ENCODE measurements at regions not wholly inside any gene's neighbourhood (a gene's known extent, or its start where the extent isn't known, plus 50 kb on each side); places are given as distances from the start of the nearest gene placed in this dataset.

DNA sequence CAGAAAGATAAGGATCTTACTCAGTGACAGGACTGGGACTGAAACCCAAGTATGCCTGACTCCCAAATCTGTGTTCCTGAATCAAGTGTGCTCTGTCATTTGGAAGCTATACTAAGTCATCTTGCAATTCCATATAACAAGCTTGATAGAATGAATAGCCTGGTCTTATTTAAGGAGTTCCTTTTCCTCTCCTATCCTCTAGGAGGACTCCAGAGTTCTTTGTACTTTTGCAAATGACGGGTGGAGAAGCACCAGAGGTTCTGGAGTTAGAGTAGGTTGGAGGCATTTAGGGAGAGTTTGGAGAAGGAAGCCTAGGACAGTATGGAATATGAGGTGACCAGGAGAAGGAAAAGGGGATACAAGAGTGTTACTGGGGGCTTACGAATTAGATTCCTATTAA, 92.9 kb upstream of the RCN1 start:
- no peak for DNase-seq

- DNase-seq, result no peak
Measured at GRCh38 chr11:31996159-31996881, 94.6 kb upstream of the RCN1 start.

GRCh38 chr11:31995525-31996094, 95.3 kb upstream of the RCN1 start:
- DNase-seq, result peak; percentile 12

DNA sequence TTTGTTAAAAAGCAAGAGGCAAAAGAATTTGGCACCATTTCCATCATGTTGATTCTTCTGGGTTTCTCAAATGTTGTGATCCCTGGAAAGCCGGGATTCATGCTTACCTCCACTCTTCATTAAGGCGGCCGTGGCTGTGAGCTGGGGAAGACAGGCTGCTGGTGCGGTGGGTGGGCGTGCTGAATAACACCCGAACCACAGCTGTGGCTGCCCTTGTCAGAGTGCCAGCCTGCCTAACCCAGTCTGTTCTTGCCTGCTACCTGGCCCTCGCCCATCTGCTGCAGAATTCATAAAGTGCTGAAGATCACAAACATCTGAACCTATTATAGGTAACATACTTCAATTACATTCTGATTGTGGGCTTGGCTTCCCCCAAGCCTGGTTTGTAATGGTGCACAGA, 95.8 kb upstream of the RCN1 start:
- no peak for DNase-seq

GRCh38 chr11:31987118-31988005, 103.5 kb upstream of the RCN1 start:
- no peak for DNase-seq

GRCh38 chr11:31986201-31986889, 104.5 kb upstream of the RCN1 start:
- no peak for DNase-seq

GRCh38 chr11:31981457-31981856, 109.4 kb upstream of the RCN1 start:
- no peak for DNase-seq

DNA sequence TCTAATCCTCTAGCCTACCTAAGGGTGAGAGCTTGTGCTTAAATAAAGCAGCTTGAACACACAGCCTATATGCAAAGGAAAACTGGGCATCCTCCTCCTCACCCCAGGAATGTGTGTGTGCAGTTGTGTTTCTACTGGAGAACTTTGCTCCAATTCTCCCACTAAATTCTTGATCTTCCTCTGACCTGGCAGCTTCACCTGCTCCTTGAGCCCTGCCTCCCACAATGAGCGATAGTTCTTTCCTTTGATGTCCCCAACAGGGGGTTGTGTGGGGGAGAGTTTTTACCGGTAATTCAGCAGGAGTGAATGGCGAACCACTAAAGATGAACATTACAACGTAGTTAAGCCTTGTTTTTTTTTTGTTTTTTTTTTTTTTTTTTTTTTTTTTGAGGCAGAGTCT, 113.5 kb upstream of the RCN1 start:
- no peak for DNase-seq

- DNase-seq, result no peak
Measured at GRCh38 chr11:31974366-31975136, 116.3 kb upstream of the RCN1 start.

- DNase-seq, result no peak
Measured at GRCh38 chr11:31973172-31973571, 117.7 kb upstream of the RCN1 start.

- DNase-seq, result no peak
Measured at GRCh38 chr11:31972623-31973022, 118.3 kb upstream of the RCN1 start.

GRCh38 chr11:31969359-31969702, 121.5 kb upstream of the RCN1 start:
- no peak for DNase-seq

GRCh38 chr11:31968461-31969358, 122.2 kb upstream of the RCN1 start:
- DNase-seq, result no peak

DNA sequence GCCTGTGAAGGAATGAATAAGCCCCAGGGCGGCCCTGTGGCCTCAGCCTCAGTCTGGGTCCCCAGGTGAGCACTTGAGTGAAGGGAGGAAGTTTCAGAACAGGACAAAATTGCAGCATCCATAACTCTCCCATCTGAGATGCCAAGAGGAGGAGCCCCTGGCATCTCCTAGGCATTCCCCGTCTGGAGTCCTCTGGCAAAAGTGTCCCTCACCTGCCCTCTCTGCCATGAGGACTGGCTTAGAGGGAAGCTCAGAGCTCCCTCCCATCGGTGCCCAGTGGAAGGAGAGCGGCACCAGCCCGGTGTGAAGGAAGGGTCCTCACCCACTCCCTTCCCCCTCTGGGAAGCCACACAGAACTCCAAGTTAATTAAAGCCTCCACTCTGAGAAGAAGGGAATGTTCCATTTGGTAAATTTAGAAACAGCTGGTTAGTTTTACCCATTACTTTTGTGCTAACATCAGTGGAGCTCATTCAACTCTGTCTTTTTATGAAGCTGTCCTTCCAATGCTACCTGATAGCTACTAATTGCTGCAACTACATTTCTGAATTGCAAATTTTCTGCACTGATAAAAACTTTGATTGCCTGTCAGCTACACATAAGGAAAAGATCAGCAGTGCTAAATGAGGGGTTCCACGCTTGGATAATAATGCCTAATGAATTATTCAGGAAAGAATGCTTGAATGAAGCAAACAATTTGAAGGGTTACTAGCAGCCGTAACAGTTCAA, 123.3 kb upstream of the RCN1 start:
- no peak for DNase-seq

GRCh38 chr11:31966846-31967245, 124.0 kb upstream of the RCN1 start:
- no peak for DNase-seq

DNA sequence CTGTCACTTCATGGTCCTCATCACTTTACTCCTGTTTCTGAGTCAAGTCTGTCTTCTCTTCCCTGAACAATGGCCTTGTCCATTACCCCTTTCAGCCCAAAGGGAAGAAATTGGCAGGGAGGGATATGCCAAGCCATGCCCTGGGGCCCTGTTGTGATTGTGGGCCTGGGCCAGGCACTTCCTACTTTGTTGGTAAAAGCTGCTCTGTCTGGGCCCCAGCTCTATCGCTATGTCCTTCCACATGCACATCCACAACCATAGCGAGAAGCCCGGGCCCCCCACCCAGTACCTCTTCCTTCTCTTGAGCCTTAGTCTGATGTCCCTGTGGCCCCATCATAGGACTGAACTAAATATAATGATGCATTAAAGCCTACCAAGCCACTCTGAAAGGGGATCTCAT, 126.7 kb upstream of the RCN1 start:
- DNase-seq, result no peak

- DNase-seq, result no peak
Measured at GRCh38 chr11:31960126-31960525, 130.7 kb upstream of the RCN1 start.

DNA sequence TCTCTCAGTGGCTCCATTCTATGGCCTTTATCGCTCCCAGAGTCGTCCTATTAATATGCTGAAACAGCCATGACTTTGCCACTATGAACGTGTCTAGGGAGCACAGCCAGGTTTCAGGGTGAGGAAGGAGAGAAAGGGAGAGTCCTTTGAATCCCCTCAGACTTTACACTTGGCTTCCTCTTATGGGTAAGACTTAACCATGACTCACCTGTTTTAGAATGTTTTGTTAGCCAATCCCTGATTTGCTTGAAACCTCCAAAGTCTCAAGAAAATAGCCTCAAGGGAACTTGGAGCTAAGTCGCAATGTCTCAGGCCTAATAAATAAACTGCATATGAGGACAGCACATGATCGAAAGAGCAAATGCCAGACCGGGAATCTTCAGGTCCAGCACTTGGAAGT, 131.2 kb upstream of the RCN1 start:
- no peak for DNase-seq

GRCh38 chr11:31958076-31958735, 132.7 kb upstream of the RCN1 start:
- DNase-seq, result peak; percentile 60

DNA sequence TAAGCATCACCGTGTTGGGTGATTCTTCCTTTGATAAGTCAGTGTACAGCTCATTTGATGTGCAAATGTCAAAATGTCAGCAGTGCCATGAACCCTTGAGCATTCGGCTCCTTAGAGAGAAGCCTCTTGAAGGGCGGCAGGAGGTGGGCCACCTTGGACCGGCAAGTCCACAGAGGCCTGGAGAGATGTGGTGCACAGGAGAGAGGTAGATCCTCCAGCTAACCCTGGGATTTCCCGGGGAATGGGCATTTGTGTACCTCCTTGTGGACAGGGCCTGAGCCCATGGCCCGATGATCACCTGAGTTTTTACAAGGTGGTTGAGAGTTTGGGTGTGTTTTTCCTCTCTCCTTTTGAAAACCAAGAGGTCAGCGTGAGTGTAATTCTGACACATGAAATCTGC, 133.2 kb upstream of the RCN1 start:
- no peak for DNase-seq

Data from activated CD4-positive, alpha-beta T cell treated with anti-CD3 and anti-CD28 coated beads, Interleukin-10, Interleukin-2, amounts not matched to agents 100 ng/mL and 50 ng/mL, durations not matched to agents 16 hours and 8 hours (primary cell).